ENCODE measurements at regions not wholly inside any gene's neighbourhood (a gene's known extent, or its start where the extent isn't known, plus 50 kb on each side); places are given as distances from the start of the nearest gene placed in this dataset.

GRCh38 chr20:11041396-11041795, 367.6 kb upstream of the JAG1 start:
- no peak for TF ChIP-seq FOXP2 (optimal IDR thresholded peaks at IDR 0.05; ENCODE audit: borderline replicate concordance, extremely low read depth, extremely low read length, insufficient read depth)
- TF ChIP-seq REST (IDR thresholded peaks at IDR 0.05; ENCODE audit: insufficient read depth in 1 of 2, low read depth in 2 of 2, low read length in 2 of 2): no peak
- no peak for TF ChIP-seq TAF1 (IDR thresholded peaks at IDR 0.05; ENCODE audit: borderline replicate concordance, insufficient read depth, low read length)
- TF ChIP-seq POLR2AphosphoS5 (IDR thresholded peaks at IDR 0.05; ENCODE audit: low read depth, low read length): no peak
- no peak for TF ChIP-seq SIN3A (IDR thresholded peaks at IDR 0.05; ENCODE audit: borderline replicate concordance, insufficient read depth, low read length)

- TF ChIP-seq REST (IDR thresholded peaks at IDR 0.05; ENCODE audit: insufficient read depth in 1 of 2, low read depth in 2 of 2, low read length in 2 of 2) (no peak), SIN3A (IDR thresholded peaks at IDR 0.05; ENCODE audit: borderline replicate concordance, insufficient read depth, low read length) (no peak), TAF1 (IDR thresholded peaks at IDR 0.05; ENCODE audit: borderline replicate concordance, insufficient read depth, low read length) (no peak), POLR2AphosphoS5 (IDR thresholded peaks at IDR 0.05; ENCODE audit: low read depth, low read length) (no peak), FOXP2 (optimal IDR thresholded peaks at IDR 0.05; ENCODE audit: borderline replicate concordance, extremely low read depth, extremely low read length, insufficient read depth) (no peak)
Observed at GRCh38 chr20:11043001-11043400, 369.2 kb upstream of the JAG1 start.

DNA sequence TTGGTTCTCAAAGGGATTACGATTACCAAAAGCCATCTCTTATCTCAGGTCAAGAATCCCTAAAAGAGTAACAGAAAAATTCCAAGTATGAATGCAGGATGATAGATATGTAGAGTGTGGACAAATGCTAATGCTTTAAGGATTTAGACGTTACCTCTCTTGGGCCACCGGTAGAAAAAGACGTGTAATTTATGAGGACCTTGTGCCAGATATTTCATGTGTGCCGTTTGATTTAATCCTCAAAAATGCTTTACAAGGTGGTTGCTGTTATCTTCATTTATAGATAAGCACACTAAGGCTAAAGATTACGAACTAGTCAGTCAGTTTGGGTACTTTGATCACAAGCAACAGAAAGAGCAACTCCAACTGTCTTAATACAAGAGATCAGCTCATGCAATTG, 370.8 kb upstream of the JAG1 start:
- no peak for TF ChIP-seq FOXP2 (optimal IDR thresholded peaks at IDR 0.05; ENCODE audit: borderline replicate concordance, extremely low read depth, extremely low read length, insufficient read depth)
- no peak for TF ChIP-seq REST (IDR thresholded peaks at IDR 0.05; ENCODE audit: insufficient read depth in 1 of 2, low read depth in 2 of 2, low read length in 2 of 2)
- no peak for TF ChIP-seq POLR2AphosphoS5 (IDR thresholded peaks at IDR 0.05; ENCODE audit: low read depth, low read length)
- TF ChIP-seq TAF1 (IDR thresholded peaks at IDR 0.05; ENCODE audit: borderline replicate concordance, insufficient read depth, low read length): no peak
- no peak for TF ChIP-seq SIN3A (IDR thresholded peaks at IDR 0.05; ENCODE audit: borderline replicate concordance, insufficient read depth, low read length)

- TF ChIP-seq REST (IDR thresholded peaks at IDR 0.05; ENCODE audit: insufficient read depth in 1 of 2, low read depth in 2 of 2, low read length in 2 of 2): no peak
- no peak for TF ChIP-seq SIN3A (IDR thresholded peaks at IDR 0.05; ENCODE audit: borderline replicate concordance, insufficient read depth, low read length)
- no peak for TF ChIP-seq FOXP2 (optimal IDR thresholded peaks at IDR 0.05; ENCODE audit: borderline replicate concordance, extremely low read depth, extremely low read length, insufficient read depth)
- TF ChIP-seq TAF1 (IDR thresholded peaks at IDR 0.05; ENCODE audit: borderline replicate concordance, insufficient read depth, low read length): no peak
- TF ChIP-seq POLR2AphosphoS5 (IDR thresholded peaks at IDR 0.05; ENCODE audit: low read depth, low read length): no peak
Observed at GRCh38 chr20:11045412-11046175, 371.8 kb upstream of the JAG1 start.
